GM19043 (cell line): ENCODE measurements at regions not wholly inside any gene's neighbourhood (a gene's known extent, or its start where the extent isn't known, plus 50 kb on each side); places are given as distances from the start of the nearest gene placed in this dataset.
"Not testable (repeated sequence)": the region's sequence is repeated elsewhere in the genome, so short reads cannot be mapped to it uniquely, and the experiment has no call there.

ENCODE experiments used
- ATAC-seq: cut with Tn5 transposase; IDR thresholded peaks from one replicate; pipeline ENCODE4 v1.9.1; 2021; ENCODE audit warnings: low read depth; ENCODE audit not compliant: unreplicated experiment

DNA sequence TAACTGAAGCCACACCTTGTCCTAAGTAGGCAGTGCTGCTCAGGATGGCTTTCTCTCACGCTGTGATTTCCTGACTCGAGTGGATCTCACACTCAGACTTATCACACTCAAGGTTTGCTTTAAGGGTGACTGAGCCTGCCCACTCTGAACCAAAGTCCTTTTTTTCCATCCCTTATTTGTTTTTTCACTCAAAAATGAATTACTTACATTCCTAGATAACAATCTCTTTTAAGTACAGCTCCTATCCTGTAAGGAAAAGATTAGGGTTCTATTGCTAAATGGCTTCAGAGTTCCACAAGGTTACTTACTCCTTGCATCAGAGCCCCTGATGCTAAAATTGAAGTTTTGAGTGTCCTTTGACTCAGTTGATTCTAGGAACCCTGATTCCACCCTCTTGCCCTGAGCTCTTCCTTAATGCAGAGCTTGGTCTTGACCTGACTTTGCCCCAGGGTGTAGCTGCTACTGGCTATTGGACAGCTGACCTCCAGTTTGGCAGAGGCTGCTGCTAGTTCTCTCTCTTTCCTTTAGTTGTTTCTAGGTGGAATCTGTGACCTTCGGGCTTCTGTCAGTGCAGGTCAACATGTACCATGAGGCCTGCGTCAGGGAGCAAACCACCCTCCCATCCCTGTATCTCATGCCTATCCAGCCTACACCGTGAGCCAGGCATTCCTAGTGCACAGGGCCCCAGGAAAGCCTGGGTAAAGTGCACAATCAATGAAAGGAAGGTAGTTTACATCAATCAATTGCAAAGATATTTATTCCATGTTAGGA is 80.1 kb upstream of the CD55 start:
- ATAC-seq = no peak

DNA sequence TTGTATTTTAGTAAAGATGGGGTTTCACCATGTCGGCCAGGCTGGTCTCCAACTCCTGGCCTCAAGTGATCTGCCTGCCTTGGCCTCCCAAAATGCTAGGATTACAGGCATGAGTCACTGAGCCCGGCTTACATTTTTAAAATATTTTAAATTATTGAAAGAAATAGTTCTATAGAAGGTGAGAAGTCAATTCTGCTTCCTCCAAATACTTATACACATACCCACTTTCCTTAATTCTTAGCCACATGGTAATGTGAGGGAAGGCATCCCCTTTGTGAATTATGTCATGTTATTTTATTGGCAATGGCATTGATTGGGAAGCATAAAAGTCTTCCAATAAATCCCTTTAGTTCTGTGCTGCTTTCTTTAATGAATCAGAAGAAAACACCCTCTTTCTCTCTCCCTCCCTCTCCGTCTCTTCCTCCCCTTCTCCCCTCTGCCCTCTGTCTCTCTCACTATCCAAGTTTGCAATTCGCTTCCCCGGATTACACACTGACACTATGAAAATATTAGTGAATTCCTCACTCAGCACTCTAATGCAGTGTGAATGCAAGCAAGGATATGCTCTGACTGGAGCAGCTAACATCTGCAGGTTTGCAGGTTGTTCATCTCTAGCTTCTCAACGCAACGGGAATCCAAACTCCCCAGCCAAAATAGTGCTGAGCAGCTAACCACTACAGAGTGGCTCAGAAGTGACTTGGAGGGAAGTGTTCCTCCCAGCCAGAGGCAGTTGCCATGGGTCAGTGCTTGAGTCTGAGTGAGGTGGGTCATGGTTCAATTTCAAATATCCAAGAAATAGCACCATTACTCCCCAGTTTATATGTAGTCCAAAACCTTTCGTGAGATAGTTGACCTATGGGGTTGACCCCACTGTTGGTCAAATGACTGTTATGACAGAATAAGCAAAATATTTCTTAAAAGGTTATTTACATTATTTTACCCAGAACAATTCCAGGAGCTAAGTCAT is 77.8 kb upstream of the CD55 start:
- ATAC-seq = no peak

DNA sequence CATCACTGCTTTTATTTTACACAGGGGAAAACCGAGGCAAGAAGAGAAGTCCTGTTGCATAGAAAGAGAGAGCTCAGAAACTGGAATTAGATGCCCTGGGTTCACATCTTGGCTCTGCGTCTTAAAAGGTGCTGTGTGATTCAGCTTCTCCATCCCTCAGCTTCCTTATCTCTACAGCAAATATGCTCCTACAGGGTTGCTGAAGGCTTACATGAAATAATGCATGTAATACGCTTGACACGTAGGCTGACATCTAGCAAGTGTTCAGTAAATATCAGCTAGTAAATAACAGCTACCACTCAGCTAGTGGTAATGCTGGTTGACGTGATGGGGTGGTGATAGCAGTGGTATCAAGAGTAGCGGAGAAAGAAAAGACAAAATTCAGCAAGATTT is 77.1 kb upstream of the CD55 start:
- ATAC-seq = no peak

DNA sequence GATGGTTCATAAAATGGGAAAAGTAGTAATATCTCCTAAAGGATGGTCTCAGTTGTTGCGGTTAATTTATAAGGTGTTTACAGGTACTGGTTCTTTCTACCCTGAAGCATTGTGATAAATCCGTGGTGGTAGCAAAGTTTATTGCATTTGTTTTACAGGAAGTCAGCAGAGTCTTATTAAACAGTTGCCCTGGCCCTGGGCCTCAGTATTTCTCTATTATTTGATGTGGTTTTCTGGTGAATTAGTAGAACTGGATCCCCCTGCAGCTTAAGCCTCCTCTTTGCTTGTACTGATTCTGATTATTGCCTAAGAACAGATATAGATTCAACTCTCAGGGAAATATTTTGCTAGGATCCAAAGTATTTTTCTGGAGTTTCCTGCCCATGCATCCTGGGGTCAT is 76.4 kb upstream of the CD55 start:
- no peak for ATAC-seq

DNA sequence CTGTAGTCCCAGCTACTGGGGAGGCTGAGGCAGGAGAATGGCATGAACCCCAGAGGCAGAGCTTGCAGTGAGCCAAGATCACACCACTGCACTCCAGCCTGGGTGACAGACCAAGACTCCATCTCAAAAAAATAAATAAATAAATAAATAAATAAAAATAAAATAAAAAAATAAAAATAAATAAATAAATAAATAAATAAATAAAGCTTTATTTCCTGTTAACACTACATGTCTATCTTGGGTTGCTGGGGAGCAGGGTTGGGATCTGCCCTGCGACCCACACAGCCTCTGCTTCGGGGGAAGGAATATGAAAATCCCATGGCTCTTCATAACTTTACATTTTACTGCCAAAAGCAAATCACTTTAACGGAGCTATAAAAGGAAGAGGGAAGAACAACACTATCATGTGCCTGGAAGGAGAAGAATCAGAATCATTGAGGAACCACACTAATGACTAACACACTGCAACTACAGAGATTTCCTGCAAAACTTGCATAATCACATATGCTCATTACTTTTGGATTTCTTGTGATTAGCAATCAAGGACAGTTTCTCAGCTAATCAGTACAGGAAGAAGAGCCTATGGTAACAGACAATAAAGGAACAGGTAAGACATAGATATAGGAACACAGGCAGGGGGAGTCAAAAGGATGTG is 72.8 kb upstream of the CD55 start:
- ATAC-seq = no peak

DNA sequence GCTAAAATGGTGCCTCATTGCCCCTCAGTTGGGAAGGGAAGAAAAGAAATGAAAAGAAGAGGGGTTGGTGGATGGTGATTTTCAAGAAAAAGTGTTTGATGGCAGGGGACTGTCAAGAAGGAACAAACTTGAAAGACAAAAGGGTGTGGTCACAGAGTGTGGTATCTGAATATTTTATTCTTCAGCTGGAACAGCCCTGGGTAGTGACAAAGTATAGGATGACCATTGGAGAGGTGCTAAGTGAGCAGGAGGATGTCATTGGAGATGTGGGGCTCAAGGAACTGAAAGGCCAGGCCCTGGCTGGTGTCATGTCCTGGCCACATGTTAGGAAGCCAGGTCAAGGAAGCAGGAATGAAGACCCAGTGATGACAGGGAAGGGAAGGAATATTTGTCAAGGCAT is 71.0 kb upstream of the CD55 start:
- no peak for ATAC-seq

DNA sequence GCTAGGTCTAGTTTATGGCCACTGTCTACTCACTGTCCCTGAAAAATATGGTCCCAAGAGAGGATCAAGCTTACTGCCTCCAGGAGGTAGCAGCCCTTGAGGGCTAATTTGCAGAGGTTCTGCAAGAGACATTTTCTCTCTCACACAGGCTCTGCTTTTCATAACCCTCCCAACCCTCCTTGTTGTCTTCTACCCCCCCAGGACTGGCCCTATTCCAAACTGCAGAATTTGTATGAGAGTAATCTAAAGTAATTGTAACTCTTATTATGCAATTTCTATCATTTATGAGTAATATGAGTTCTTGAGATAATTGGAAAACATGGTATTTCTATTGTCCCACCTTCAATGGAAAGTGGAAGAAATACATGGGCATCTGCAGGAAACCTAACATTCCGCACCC is 70.4 kb upstream of the CD55 start:
- ATAC-seq = no peak

DNA sequence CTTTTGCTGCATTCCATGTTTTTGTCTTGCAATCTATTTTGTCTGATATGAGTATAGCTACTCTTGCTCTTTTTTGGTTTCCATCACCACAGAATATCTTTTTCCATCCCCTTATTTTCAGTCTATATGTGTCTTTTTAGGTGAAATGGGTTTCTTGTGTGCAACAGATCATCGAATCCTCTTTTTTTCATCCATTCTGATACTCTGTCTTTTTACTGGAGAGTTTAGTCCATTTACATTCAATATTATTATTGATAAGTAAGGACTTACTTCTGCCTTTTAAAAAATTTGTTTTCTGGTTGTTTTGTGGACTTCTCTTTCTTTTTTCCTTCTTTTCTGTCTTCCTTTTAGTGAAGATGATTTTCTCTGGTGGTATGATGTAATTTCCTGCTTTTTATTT is 64.6 kb upstream of the CD55 start:
- no peak for ATAC-seq

DNA sequence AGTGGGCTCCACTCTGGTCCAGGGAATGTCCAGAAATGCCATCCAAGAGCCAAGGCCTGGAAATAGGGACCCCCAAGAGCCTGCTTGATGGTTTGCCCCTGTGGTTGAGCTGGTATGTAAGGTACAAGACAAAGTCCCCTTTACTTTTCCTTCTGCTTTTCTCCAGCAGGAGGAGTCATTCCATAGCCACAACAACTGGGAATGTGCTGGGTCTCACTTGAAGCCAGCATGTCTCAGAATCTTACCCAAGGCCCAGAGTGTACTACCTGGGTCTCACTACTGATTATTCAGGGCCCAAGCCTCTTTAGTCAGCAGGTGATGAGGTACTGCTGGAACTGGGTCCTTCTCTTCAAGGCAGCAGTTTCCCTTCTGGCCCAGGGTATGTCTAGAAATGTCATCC is 62.1 kb upstream of the CD55 start:
- no peak for ATAC-seq

DNA sequence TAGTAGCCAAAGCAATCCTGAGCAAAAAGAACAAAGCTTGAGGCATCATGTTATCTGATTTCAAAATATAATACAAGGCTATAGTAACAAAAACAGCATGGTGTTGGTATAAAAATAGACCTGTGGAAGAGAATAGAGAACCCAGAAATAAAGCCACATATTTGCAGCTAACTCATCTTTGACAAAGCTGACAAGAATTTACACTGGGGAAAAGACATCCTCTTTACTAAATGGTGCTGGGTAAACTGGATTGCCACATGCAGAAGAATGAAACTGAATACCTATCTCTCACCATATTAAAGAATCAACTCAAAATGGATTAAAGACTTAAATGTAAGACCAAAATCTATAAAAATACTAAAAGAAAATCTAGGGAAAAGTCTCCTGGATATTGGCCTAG is 59.5 kb upstream of the CD55 start:
- no peak for ATAC-seq

DNA sequence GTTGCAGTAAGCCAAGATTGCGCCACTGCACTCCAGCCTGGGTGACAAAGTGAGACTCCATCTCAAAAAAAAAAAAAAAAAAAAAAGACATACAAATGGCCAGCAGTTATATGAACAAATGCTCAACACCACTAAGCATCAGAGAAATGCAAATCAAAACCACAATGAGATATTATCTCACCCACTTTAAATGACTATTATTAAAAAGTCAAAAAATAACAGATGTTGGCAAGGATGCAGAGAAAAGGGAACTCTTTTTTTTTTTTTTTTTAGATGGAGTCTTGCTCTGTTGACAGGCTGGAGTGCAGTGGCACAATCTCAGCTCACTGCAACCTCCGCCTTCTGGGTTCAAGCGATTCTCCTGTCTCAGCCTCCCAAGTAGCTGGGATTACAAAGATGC is 58.6 kb upstream of the CD55 start:
- not testable (repeated sequence) for ATAC-seq

DNA sequence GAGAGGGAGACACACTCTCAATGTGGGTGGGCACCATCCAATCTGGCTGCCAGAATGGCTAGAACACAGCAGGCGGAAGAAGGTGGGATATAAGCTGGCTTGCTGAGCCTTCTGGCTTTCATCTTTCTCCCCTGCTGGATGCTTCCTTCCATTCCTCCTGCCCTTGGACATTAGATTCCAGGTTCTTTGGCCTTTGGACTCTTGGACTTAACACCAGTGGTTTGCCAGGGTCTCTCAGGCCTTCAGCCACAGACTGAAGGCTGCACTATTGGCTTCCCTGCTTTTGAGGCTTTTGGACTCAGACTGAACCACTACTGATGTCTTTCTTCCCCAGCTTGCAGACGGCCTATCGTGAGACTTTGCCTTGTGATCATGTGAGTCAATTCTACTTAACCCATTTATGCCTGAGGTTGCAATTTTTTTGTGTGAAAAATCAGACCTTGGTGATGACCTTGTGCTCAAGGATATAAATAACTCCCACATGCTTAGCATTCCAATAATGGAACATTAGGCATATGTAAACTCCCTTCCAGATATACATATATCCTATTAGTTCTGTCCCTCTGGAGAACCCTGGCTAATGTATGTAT is 56.7 kb upstream of the CD55 start:
- ATAC-seq = no peak

DNA sequence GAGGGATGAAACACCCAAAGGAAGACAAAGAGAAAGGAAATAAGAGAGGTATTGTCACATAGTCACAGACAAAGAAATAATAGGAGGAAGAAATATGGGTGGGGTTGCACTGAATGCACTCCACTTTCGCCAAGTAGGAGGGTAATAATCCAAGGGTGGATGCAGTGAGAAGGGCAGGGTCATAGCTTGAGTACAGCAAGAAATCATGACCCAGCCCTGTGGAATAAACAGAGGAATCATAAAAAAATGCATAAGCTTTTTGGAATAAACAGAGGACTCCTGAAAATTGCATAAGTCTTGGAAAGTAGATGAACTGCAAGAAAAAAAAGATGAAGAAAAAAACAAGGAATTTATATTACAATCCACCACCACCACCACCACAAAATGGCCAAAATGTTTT is 53.1 kb upstream of the CD55 start:
- ATAC-seq = no peak

DNA sequence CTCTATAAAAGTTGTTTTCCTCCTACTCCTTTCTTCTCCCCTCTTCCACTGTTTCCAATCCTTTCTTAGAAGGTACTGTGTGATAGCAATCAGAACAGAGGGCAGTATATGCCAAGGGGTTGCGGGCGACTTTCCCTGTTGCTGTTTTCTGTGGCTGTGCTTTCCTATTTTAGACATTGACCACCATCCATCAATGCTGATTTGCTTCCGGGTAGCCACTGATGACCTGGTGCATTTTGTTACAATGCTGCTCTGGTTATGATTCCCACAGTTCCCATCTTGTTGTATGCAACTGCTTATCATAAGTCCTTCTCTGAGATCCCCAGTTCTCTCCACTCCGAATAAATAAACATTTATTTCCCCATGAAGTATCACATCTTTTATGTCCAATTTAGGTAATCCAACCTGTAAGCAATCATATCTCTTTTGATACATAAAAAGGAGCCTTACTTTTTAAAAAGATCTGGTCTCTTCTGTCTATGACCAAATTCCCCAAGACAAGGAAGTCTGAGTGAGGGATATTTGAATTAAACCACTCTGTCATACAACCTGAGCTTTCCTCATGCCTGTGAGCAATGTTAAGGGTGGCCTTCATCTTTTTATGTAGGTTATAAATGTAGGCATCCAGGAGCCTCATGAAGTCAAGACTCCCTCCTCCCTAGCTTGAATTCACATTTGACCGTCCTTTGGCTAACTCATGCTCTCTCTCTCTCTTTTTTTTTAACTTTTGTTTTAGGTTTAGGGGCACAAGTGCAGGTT is 52.5 kb upstream of the CD55 start:
- no peak for ATAC-seq
